ENCODE measurements at regions not wholly inside any gene's neighbourhood (a gene's known extent, or its start where the extent isn't known, plus 50 kb on each side); places are given as distances from the start of the nearest gene placed in this dataset.
"Not testable (repeated sequence)": the region's sequence is repeated elsewhere in the genome, so short reads cannot be mapped to it uniquely, and the experiment has no call there.

GRCh38 chr3:18195836-18196235 is 229.3 kb downstream of the SATB1 start:
- ATAC-seq (ENCODE audit: low read depth) (no peak), DNase-seq (no peak)
- Mint-ChIP-seq H3K27ac (no peak overlapping the region), H3K36me3 (no peaks in the 10 kb centered on the region), H3K27me3 (peaks cover 2% of the 10 kb centered on the region), H3K4me3 (no peak overlapping the region), H3K4me1 (no peaks in the 10 kb centered on the region), H3K9me3 (peaks cover 8% of the 10 kb centered on the region)
- POLR2A ChIA-PET, result no interaction called here

- H3K27me3 Mint-ChIP-seq, result peaks cover 2% of the 10 kb centered on the region
- DNase-seq (no peak), ATAC-seq (ENCODE audit: low read depth) (no peak)
- H3K4me1 Mint-ChIP-seq, result no peaks in the 10 kb centered on the region
- no peaks in the 10 kb centered on the region for H3K36me3 Mint-ChIP-seq
- no peak overlapping the region for H3K4me3 Mint-ChIP-seq
- H3K9me3 Mint-ChIP-seq, result peaks cover 4% of the 10 kb centered on the region
- no peak overlapping the region for H3K27ac Mint-ChIP-seq
- POLR2A ChIA-PET, result no interaction called here
These were observed 230.7 kb downstream of the SATB1 start for GRCh38 chr3:18194431-18194830.

GRCh38 chr3:18190646-18191045 is 234.5 kb downstream of the SATB1 start:
- DNase-seq, result no peak
- Mint-ChIP-seq H3K27me3 (peaks cover 2% of the 10 kb centered on the region), H3K36me3 (no peaks in the 10 kb centered on the region), H3K9me3 (peaks cover 3% of the 10 kb centered on the region), H3K4me1 (no peaks in the 10 kb centered on the region), H3K27ac (no peak overlapping the region), H3K4me3 (no peak overlapping the region)
- POLR2A ChIA-PET, result no interaction called here
- ATAC-seq (ENCODE audit: low read depth), result no peak

- Mint-ChIP-seq H3K4me3 (no peak overlapping the region), H3K4me1 (no peaks in the 10 kb centered on the region), H3K9me3 (no peaks in the 10 kb centered on the region), H3K36me3 (no peaks in the 10 kb centered on the region), H3K27ac (no peak overlapping the region), H3K27me3 (no peaks in the 10 kb centered on the region)
- ATAC-seq (ENCODE audit: low read depth) (no peak), DNase-seq (no peak)
- POLR2A ChIA-PET, result no interaction called here
These were observed 235.7 kb downstream of the SATB1 start for GRCh38 chr3:18189282-18190050.

GRCh38 chr3:18188491-18188890 is 236.6 kb downstream of the SATB1 start:
- Mint-ChIP-seq H3K4me1 (no peaks in the 10 kb centered on the region), H3K9me3 (no peaks in the 10 kb centered on the region), H3K4me3 (no peak overlapping the region), H3K27ac (no peak overlapping the region), H3K36me3 (no peaks in the 10 kb centered on the region), H3K27me3 (no peaks in the 10 kb centered on the region)
- ATAC-seq (ENCODE audit: low read depth) (no peak), DNase-seq (no peak)
- POLR2A ChIA-PET, result no interaction called here

- Mint-ChIP-seq H3K9me3 (no peaks in the 10 kb centered on the region), H3K27ac (no peak overlapping the region), H3K36me3 (no peaks in the 10 kb centered on the region)
These were observed 239.5 kb downstream of the SATB1 start for GRCh38 chr3:18185624-18186023.

GRCh38 chr3:18182923-18183322 is 242.2 kb downstream of the SATB1 start:
- DNase-seq; POLR2A ChIA-PET; H3K27ac Mint-ChIP-seq; ATAC-seq (ENCODE audit: low read depth); H3K4me3 Mint-ChIP-seq; H3K9me3 Mint-ChIP-seq; H3K36me3 Mint-ChIP-seq; H3K27me3 Mint-ChIP-seq; H3K4me1 Mint-ChIP-seq: not testable (repeated sequence)

More at GRCh38 chr3:18185624-18186023, 239.5 kb downstream of the SATB1 start:
- no peaks in the 10 kb centered on the region for H3K4me1 Mint-ChIP-seq
- DNase-seq, result no peak
- POLR2A ChIA-PET, result no interaction called here
- ATAC-seq (ENCODE audit: low read depth), result no peak
- H3K4me3 Mint-ChIP-seq, result no peak overlapping the region
- H3K27me3 Mint-ChIP-seq, result no peaks in the 10 kb centered on the region

- Mint-ChIP-seq H3K36me3 (no peaks in the 10 kb centered on the region), H3K27ac (no peak overlapping the region), H3K9me3 (no peaks in the 10 kb centered on the region), H3K4me3 (no peak overlapping the region), H3K4me1 (no peaks in the 10 kb centered on the region), H3K27me3 (no peaks in the 10 kb centered on the region)
- ATAC-seq (ENCODE audit: low read depth) (no peak), DNase-seq (no peak)
- POLR2A ChIA-PET, result no interaction called here
These were observed 245.6 kb downstream of the SATB1 start for GRCh38 chr3:18179521-18179920.

- POLR2A ChIA-PET, result no interaction called here
- Mint-ChIP-seq H3K4me1 (no peaks in the 10 kb centered on the region), H3K9me3 (peaks cover 5% of the 10 kb centered on the region), H3K27ac (no peak overlapping the region), H3K4me3 (no peak overlapping the region), H3K36me3 (no peaks in the 10 kb centered on the region), H3K27me3 (no peaks in the 10 kb centered on the region)
- no peak for ATAC-seq (ENCODE audit: low read depth)
- no peak for DNase-seq
These were observed 247.9 kb downstream of the SATB1 start for GRCh38 chr3:18177271-18177670.

GRCh38 chr3:18173891-18174290 is 251.2 kb downstream of the SATB1 start:
- DNase-seq, POLR2A ChIA-PET: not testable (repeated sequence)

GRCh38 chr3:18159681-18160080 is 265.5 kb downstream of the SATB1 start:
- POLR2A ChIA-PET, result no interaction called here
- peaks cover 6% of the 10 kb centered on the region for H3K4me1 Mint-ChIP-seq
- DNase-seq (no peak), ATAC-seq (ENCODE audit: low read depth) (no peak)
- no peaks in the 10 kb centered on the region for H3K9me3 Mint-ChIP-seq
- peaks cover 4% of the 10 kb centered on the region for H3K27me3 Mint-ChIP-seq
- no peaks in the 10 kb centered on the region for H3K36me3 Mint-ChIP-seq
- no peak overlapping the region for H3K4me3 Mint-ChIP-seq
- no peak overlapping the region for H3K27ac Mint-ChIP-seq

More at GRCh38 chr3:18173891-18174290, 251.2 kb downstream of the SATB1 start:
- H3K27me3 Mint-ChIP-seq; ATAC-seq (ENCODE audit: low read depth); H3K4me3 Mint-ChIP-seq; H3K27ac Mint-ChIP-seq; H3K36me3 Mint-ChIP-seq; H3K9me3 Mint-ChIP-seq; H3K4me1 Mint-ChIP-seq: not testable (repeated sequence)

GRCh38 chr3:18153571-18154173 is 271.5 kb downstream of the SATB1 start:
- ATAC-seq (ENCODE audit: low read depth), result no peak
- DNase-seq, result no peak
- Mint-ChIP-seq H3K36me3 (no peaks in the 10 kb centered on the region), H3K9me3 (no peaks in the 10 kb centered on the region), H3K4me1 (peaks cover 2% of the 10 kb centered on the region), H3K27me3 (no peaks in the 10 kb centered on the region), H3K4me3 (no peak overlapping the region), H3K27ac (no peak overlapping the region)
- POLR2A ChIA-PET, result no interaction called here

- no peaks in the 10 kb centered on the region for H3K36me3 Mint-ChIP-seq
- POLR2A ChIA-PET, result no interaction called here
- no peak overlapping the region for H3K4me3 Mint-ChIP-seq
- no peaks in the 10 kb centered on the region for H3K4me1 Mint-ChIP-seq
- no peaks in the 10 kb centered on the region for H3K9me3 Mint-ChIP-seq
- no peak overlapping the region for H3K27ac Mint-ChIP-seq
- no peaks in the 10 kb centered on the region for H3K27me3 Mint-ChIP-seq
- no peak for ATAC-seq (ENCODE audit: low read depth)
- no peak for DNase-seq
These were observed 273.9 kb downstream of the SATB1 start for GRCh38 chr3:18151199-18151598.

GRCh38 chr3:18149935-18150334 is 275.2 kb downstream of the SATB1 start:
- H3K27me3 Mint-ChIP-seq, result no peaks in the 10 kb centered on the region
- no peaks in the 10 kb centered on the region for H3K4me1 Mint-ChIP-seq
- H3K36me3 Mint-ChIP-seq, result no peaks in the 10 kb centered on the region
- H3K4me3 Mint-ChIP-seq, result no peak overlapping the region
- ATAC-seq (ENCODE audit: low read depth) (no peak), DNase-seq (no peak)
- no peaks in the 10 kb centered on the region for H3K9me3 Mint-ChIP-seq
- no peak overlapping the region for H3K27ac Mint-ChIP-seq
- POLR2A ChIA-PET, result no interaction called here

Data from activated naive CD8-positive, alpha-beta T cell treated with anti-CD3 and anti-CD28 coated beads, Interleukin-2, amount 10 ng/mL, durations not matched to agents 7 days and 5 days (primary cell).